Panc1 (cell line): ENCODE measurements at regions not wholly inside any gene's neighbourhood (a gene's known extent, or its start where the extent isn't known, plus 50 kb on each side); places are given as distances from the start of the nearest gene placed in this dataset.

Experiments
- ATAC-seq: fragments of 200-7000 bp; cut with Tn5 transposase; 2 replicates; pipeline ENCODE4 v1.9.1; 2020; ENCODE audit warnings: mild to moderate bottlenecking, moderate library complexity
- BruUV-seq: library from RNA; stranded (reverse); fragments of 400-500 nt; replicated peaks from 2 replicates; lab custom pipeline; 2021; lab: Mats Ljungman, UMichigan
- CTCF ChIA-PET: fragments of 300-600 bp; sonication (Branson Sonifier 250); formaldehyde crosslinking; loops from one replicate; lab custom pipeline; 2022; ENCODE audit warnings: antibody characterized with exemption; lab: Charles Lee
- POLR2A ChIA-PET: fragments of 300-600 bp; sonication (Branson Sonifier 250); formaldehyde crosslinking; loops from one replicate; lab custom pipeline; 2022; ENCODE audit warnings: antibody characterized with exemption; lab: Charles Lee
- DNase-seq: peaks from one replicate; pipeline ENCODE4 v3.0.0-alpha.2; 2010; ENCODE audit warnings: low read depth, low spot score
- H3K27ac ChIP-seq: 2 replicates; pipeline ENCODE4 v1.5.1; 2011; ENCODE audit warnings: mild to moderate bottlenecking, low read length, inconsistent platforms
- H3K27me3 ChIP-seq: fragments of 200-500 bp; sonication (Bioruptor generic); 2 replicates; pipeline ENCODE4 v1.6.0; 2014; ENCODE audit warnings: low read length, inconsistent platforms; ENCODE audit not compliant: control insufficient read depth, insufficient read depth
- H3K36me3 ChIP-seq: fragments of 200-500 bp; sonication (Bioruptor generic); 2 replicates; pipeline ENCODE4 v1.5.1; 2014; ENCODE audit warnings: inconsistent platforms, mild to moderate bottlenecking, low read length, moderate library complexity; ENCODE audit not compliant: control insufficient read depth, insufficient read depth
- H3K4me1 ChIP-seq: 2 replicates; pipeline ENCODE4 v1.5.1; 2011; ENCODE audit warnings: inconsistent platforms, mild to moderate bottlenecking, low read length, moderate library complexity; ENCODE audit not compliant: control insufficient read depth, insufficient read depth
- H3K4me3 ChIP-seq, 2 experiments: 2 replicates each; pipeline ENCODE4 v1.5.1; 2011 to 2012; ENCODE audit warnings: low read depth in 2 of 2, low read length in 2 of 2, mild to moderate bottlenecking in 2 of 2, inconsistent platforms in 1 of 2, moderate library complexity in 1 of 2
- H3K9me3 ChIP-seq: fragments of 200-500 bp; sonication (Bioruptor generic); 2 replicates; pipeline ENCODE4 v1.5.1; 2014; ENCODE audit warnings: low read depth, mild to moderate bottlenecking, inconsistent platforms, low read length, moderate library complexity; ENCODE audit not compliant: control insufficient read depth, insufficient read depth
- CTCF ChIP-seq: fragments of 450-650 bp; IDR thresholded peaks from 2 replicates; pipeline ENCODE4 v1.5.1; 2017; ENCODE audit warnings: mild to moderate bottlenecking
- POLR2AphosphoS5 ChIP-seq: IDR thresholded peaks from 2 replicates; pipeline ENCODE4 v1.6.1; 2012; ENCODE audit warnings: mild to moderate bottlenecking, low read depth, low read length, moderate library complexity
- REST ChIP-seq, 2 experiments: IDR thresholded peaks; 2 replicates each; pipeline ENCODE4 v1.6.1; 2011 to 2012; ENCODE audit warnings: low read depth in 2 of 2, control low read depth in 1 of 2, low read length in 1 of 2, mild to moderate bottlenecking in 1 of 2, moderate library complexity in 1 of 2; ENCODE audit not compliant: insufficient read depth in 1 of 2
- SIN3A ChIP-seq: IDR thresholded peaks from 2 replicates; pipeline ENCODE4 v1.6.1; 2012; ENCODE audit warnings: low read depth, mild to moderate bottlenecking, low read length, moderate library complexity, borderline replicate concordance; ENCODE audit not compliant: insufficient read depth
- TCF7L2 ChIP-seq: IDR thresholded peaks from 2 replicates; pipeline ENCODE4 v1.6.1; 2011; ENCODE audit warnings: mild to moderate bottlenecking, low read depth, low read length, inconsistent platforms
- in situ Hi-C: cut with HindIII; loops from 2 replicates; pipeline ENCODE4 v1.10.0; 2016; ENCODE audit warnings: low sequenced_read_pairs, low pct_unique_long_range_greater_than_20kb
- intact Hi-C: fragments of 100-400 bp; cut with micrococcal nuclease; formaldehyde crosslinking; loops from one replicate; pipeline ENCODE4 v1.10.0; 2022; ENCODE audit not compliant: unreplicated experiment

GRCh38 chr2:67838205-67838604, 224.6 kb downstream of the C1D start:
- no peak for TF ChIP-seq POLR2AphosphoS5
- no peak for TF ChIP-seq SIN3A
- no peak for TF ChIP-seq TCF7L2
- TF ChIP-seq CTCF = no peak
- no peak for TF ChIP-seq REST (IDR thresholded peaks at IDR 0.05; ENCODE audit: insufficient read depth in 1 of 2, low read depth in 2 of 2, low read length in 1 of 2)
- Histone ChIP-seq H3K4me3 (no peak overlapping the region), H3K27ac (no peak overlapping the region), H3K4me1 (no peaks in the 10 kb centered on the region), H3K9me3 (no peaks in the 10 kb centered on the region), H3K27me3 (peaks cover 2% of the 10 kb centered on the region; the same call in 1 of the 2 replicates), H3K36me3 (no peaks in the 10 kb centered on the region)
- DNase-seq (no peak), ATAC-seq (no peak)
- intact Hi-C loops (no loop called here), in situ Hi-C loops (no loop called here)
- ChIA-PET CTCF (no interaction called here), POLR2A (no interaction called here)
- no TSS peak for BruUV-seq

GRCh38 chr2:67839242-67839641, 223.6 kb downstream of the C1D start:
- Histone ChIP-seq H3K27ac (no peak overlapping the region), H3K9me3 (no peaks in the 10 kb centered on the region), H3K27me3 (peaks cover 2% of the 10 kb centered on the region; the same call in 1 of the 2 replicates), H3K4me3 (no peak overlapping the region), H3K4me1 (no peaks in the 10 kb centered on the region), H3K36me3 (no peaks in the 10 kb centered on the region)
- DNase-seq (no peak), ATAC-seq (no peak)
- ChIA-PET CTCF (no interaction called here), POLR2A (no interaction called here)
- TF ChIP-seq POLR2AphosphoS5 (no peak), SIN3A (no peak), REST (IDR thresholded peaks at IDR 0.05; ENCODE audit: insufficient read depth in 1 of 2, low read depth in 2 of 2, low read length in 1 of 2) (no peak), CTCF (no peak), TCF7L2 (no peak)
- BruUV-seq = no TSS peak
- intact Hi-C loops (no loop called here), in situ Hi-C loops (no loop called here)
